ENCODE measurements at regions not wholly inside any gene's neighbourhood (a gene's known extent, or its start where the extent isn't known, plus 50 kb on each side); places are given as distances from the start of the nearest gene placed in this dataset.

- Mint-ChIP-seq H3K36me3 (no peaks in the 10 kb centered on the region), H3K27ac (no peak overlapping the region), H3K9me3 (ENCODE audit: low read depth) (no peaks in the 10 kb centered on the region), H3K4me1 (peaks cover 4% of the 10 kb centered on the region), H3K4me3 (no peak overlapping the region), H3K27me3 (peaks cover 26% of the 10 kb centered on the region)
- ATAC-seq = no peak
- no peak for DNase-seq
- CTCF ChIA-PET = interaction anchor here (0.6 to 1.5 kb wide), 2 partner anchors 16 to 327 kb away, joined by 3 to 5 read pairs; no protein-coding TSS in a partner anchor
These were observed 57.4 kb downstream of the IGLL1 start for GRCh38 chr22:23522623-23523251.

- peaks cover 4% of the 10 kb centered on the region for H3K4me1 Mint-ChIP-seq
- H3K9me3 Mint-ChIP-seq (ENCODE audit: low read depth) = no peaks in the 10 kb centered on the region
- peaks cover 26% of the 10 kb centered on the region for H3K27me3 Mint-ChIP-seq
- no peaks in the 10 kb centered on the region for H3K36me3 Mint-ChIP-seq
- peak; percentile 86 for ATAC-seq
- no peak overlapping the region for H3K27ac Mint-ChIP-seq
- CTCF ChIA-PET = no interaction called here
- H3K4me3 Mint-ChIP-seq = no peak overlapping the region
- peak; percentile 85 for DNase-seq
These were observed 58.5 kb downstream of the IGLL1 start for GRCh38 chr22:23521441-23522113.

DNA sequence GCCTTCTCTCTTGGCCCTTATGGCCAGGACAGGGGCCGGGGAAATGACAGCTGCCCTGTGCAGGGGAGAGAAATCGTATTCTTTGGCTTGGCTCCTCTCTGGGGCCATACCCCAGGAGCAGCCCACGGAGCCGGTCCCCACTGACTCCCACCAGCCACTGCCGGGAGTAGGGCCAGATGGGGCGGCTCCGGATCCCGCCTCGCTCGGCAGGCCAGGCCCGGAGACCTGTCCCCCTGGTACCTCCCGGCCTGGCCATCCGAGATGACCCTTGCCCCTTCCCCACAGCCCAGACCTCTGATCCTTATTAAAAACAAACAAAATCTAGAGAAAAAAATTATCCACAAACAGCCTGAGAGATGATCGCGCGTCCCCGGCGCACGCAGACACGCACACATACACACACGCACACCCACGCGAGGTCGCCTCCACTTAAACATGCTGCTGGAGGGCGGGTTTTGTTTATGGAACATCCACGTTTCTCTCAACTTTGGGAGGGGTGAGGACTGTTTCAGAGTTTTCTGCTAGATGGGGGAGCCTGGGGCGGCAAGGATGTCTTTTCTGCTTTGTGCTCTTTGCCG lies 59.1 kb downstream of the IGLL1 start:
- Mint-ChIP-seq H3K36me3 (no peaks in the 10 kb centered on the region), H3K27ac (no peak overlapping the region), H3K9me3 (ENCODE audit: low read depth) (no peaks in the 10 kb centered on the region), H3K27me3 (peaks cover 26% of the 10 kb centered on the region), H3K4me3 (no peak overlapping the region), H3K4me1 (peaks cover 4% of the 10 kb centered on the region)
- CTCF ChIA-PET = interaction anchor here (0.9 kb wide), 1 partner anchor 231 kb away, joined by 3 read pairs; no protein-coding TSS in a partner anchor
- ATAC-seq (no peak), DNase-seq (no peak)

DNA sequence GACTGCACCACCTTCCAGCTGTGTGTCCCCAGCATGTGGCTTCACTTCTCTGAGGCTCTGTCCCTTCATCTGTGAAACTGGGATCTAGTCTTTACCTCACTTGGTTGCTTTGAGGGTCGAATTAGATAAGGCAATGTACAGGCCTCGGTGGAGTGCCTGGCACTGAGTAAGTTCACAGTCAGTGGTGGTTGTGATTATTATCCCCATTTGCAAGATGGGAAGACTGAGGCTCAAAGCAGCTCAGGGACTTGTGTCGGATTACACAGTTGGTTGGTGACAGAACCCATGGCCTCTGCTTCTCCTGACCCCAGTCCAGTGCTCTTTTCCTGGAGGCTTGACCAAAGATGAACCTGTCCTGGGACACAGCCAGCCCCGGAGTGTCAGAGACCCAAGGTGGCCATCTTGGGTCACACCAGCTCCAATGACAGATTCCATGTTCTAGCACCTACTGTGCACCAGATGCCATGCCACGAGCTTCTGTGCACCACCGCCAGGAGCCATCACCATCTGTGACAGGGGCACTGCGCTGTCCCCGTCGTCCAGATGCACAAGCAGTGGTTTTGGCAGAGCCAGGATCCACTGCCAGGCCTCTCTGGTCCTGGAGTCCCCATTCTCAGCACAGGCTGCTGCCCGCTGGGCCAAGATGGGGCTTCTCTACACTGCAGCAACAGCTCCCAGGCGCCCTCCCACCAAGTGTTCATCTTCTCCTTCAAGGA lies 60.5 kb downstream of the IGLL1 start:
- CTCF ChIA-PET = interaction anchor here (0.9 to 1.3 kb wide), 2 partner anchors 68 to 229 kb away, joined by 3 read pairs; no protein-coding TSS in a partner anchor
- ATAC-seq (no peak), DNase-seq (no peak)
- Mint-ChIP-seq H3K36me3 (no peaks in the 10 kb centered on the region), H3K9me3 (ENCODE audit: low read depth) (no peaks in the 10 kb centered on the region), H3K4me3 (no peak overlapping the region), H3K4me1 (peaks cover 4% of the 10 kb centered on the region), H3K27ac (no peak overlapping the region), H3K27me3 (peaks cover 26% of the 10 kb centered on the region)

- peaks cover 18% of the 10 kb centered on the region for H3K27me3 Mint-ChIP-seq
- H3K36me3 Mint-ChIP-seq = no peaks in the 10 kb centered on the region
- CTCF ChIA-PET = no interaction called here
- no peak overlapping the region for H3K4me3 Mint-ChIP-seq
- DNase-seq (no peak), ATAC-seq (no peak)
- peaks cover 4% of the 10 kb centered on the region for H3K4me1 Mint-ChIP-seq
- no peak overlapping the region for H3K27ac Mint-ChIP-seq
- no peaks in the 10 kb centered on the region for H3K9me3 Mint-ChIP-seq (ENCODE audit: low read depth)
These were observed 61.5 kb downstream of the IGLL1 start for GRCh38 chr22:23518376-23519187.

- Mint-ChIP-seq H3K36me3 (no peaks in the 10 kb centered on the region), H3K4me1 (peaks cover 4% of the 10 kb centered on the region), H3K27me3 (peaks cover 13% of the 10 kb centered on the region), H3K4me3 (no peak overlapping the region), H3K27ac (no peak overlapping the region), H3K9me3 (ENCODE audit: low read depth) (no peaks in the 10 kb centered on the region)
- no peak for DNase-seq
- no peak for ATAC-seq
- CTCF ChIA-PET = no interaction called here
These were observed 62.2 kb downstream of the IGLL1 start for GRCh38 chr22:23517804-23518375.

DNA sequence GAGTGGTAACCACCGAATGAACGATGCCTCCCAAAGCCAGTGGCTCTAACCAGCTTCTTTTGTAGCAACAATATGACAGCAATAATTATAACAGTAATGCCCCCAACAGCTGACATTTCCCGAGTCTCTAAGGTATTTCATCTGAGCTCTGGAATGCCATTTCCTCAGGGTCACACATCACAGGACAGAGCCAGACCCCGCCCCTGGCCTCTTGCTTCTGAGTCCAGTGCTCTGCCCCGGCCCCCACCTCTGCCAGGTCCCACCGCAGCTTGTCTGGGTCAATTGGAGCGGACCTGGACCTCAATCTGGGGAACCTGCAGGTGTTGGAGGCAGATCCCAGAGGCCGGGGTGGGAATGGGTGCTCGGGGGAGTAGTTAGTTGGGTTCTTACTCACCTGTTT lies 63.8 kb downstream of the IGLL1 start:
- H3K27me3 Mint-ChIP-seq = peaks cover 11% of the 10 kb centered on the region
- no peak overlapping the region for H3K4me3 Mint-ChIP-seq
- CTCF ChIA-PET = interaction anchor here (0.7 kb wide), 1 partner anchor 25 kb away, joined by 3 read pairs; no protein-coding TSS in a partner anchor
- no peak overlapping the region for H3K27ac Mint-ChIP-seq
- H3K9me3 Mint-ChIP-seq (ENCODE audit: low read depth) = no peaks in the 10 kb centered on the region
- ATAC-seq (no peak), DNase-seq (no peak)
- no peaks in the 10 kb centered on the region for H3K36me3 Mint-ChIP-seq
- peaks cover 4% of the 10 kb centered on the region for H3K4me1 Mint-ChIP-seq

DNA sequence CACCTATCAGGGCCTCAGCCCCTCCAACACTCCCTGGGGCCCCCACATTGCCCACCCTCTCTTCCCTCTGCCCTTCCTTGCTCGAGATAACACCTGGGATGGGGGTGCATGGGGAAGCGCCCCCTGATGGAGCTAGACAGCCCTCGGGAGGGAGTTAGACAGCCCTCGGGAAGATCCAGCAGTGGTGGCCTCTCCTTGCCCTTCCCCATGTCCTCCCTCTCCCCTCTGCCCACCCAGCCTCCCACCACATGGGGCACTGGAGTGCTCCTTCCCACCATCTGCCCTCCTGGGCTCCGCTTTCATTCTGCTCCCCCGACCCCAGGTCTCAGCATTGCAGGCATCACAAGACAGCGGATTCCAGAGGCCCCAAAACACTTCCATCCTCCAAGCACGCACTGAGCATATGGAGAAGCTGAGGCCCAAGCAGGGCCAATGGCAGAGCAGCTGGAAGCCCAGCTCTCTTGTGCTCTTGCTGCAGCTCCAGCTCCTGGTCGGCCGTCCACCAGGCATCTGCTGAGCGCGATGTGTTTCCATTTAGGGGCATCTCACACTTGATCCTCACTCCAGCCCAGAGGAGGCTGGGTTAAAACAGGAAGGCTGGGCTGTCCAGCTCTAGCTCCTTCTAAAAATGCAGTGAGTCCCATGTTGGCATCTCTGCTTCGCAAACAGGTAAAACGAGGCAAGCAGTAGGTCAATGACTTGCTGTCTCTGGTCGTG lies 65.6 kb downstream of the IGLL1 start:
- CTCF ChIA-PET = no interaction called here
- DNase-seq (no peak), ATAC-seq (no peak)
- H3K4me3 Mint-ChIP-seq = no peak overlapping the region
- H3K36me3 Mint-ChIP-seq = no peaks in the 10 kb centered on the region
- no peaks in the 10 kb centered on the region for H3K4me1 Mint-ChIP-seq
- H3K9me3 Mint-ChIP-seq (ENCODE audit: low read depth) = no peaks in the 10 kb centered on the region
- H3K27me3 Mint-ChIP-seq = peaks cover 3% of the 10 kb centered on the region
- H3K27ac Mint-ChIP-seq = no peak overlapping the region

DNA sequence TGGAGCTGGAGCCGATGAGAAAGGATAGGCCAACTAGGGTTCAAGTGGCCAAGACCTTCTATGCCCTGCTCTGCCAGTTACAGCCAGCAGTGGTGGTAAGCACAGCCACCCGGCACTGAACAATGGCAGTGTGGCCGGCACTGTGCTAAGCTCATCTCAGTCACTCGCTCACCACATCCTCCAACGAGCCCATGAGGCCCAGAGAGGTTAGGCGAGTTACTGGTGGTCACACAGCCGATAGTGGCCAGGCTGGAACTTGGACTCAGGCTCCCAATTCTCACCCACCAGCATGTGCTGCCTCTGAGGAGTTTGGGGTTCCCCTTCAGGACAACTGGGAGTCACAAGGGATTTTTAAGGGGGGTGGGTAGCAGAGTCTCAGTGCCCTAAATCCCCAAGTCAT lies 66.4 kb downstream of the IGLL1 start:
- H3K4me3 Mint-ChIP-seq = no peak overlapping the region
- DNase-seq (no peak), ATAC-seq (no peak)
- no peaks in the 10 kb centered on the region for H3K4me1 Mint-ChIP-seq
- no peaks in the 10 kb centered on the region for H3K36me3 Mint-ChIP-seq
- CTCF ChIA-PET = no interaction called here
- H3K27ac Mint-ChIP-seq = no peak overlapping the region
- no peaks in the 10 kb centered on the region for H3K9me3 Mint-ChIP-seq (ENCODE audit: low read depth)
- peaks cover 2% of the 10 kb centered on the region for H3K27me3 Mint-ChIP-seq

DNA sequence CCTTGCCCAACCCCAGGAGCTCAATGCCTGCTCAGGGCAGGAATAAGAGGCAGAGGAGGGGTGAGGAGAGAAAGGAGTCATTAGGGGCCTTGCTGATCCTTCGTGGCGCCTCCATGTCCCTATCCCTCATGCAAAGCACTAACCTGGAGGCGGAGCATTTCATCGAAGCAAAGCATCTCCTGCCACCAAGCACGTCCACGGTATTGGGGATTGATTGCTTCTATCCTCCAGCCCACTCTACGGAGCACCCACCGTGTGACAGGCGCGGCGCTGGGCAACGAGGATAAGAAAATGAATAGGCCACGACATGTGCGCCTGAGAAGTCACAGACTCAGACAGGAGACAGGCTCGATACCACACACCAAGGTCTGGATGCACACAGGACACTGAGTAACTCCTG lies 67.0 kb downstream of the IGLL1 start:
- Mint-ChIP-seq H3K27me3 (no peaks in the 10 kb centered on the region), H3K9me3 (ENCODE audit: low read depth) (no peaks in the 10 kb centered on the region), H3K4me1 (no peaks in the 10 kb centered on the region), H3K4me3 (no peak overlapping the region), H3K27ac (no peak overlapping the region), H3K36me3 (no peaks in the 10 kb centered on the region)
- ATAC-seq (no peak), DNase-seq (no peak)
- CTCF ChIA-PET = no interaction called here

DNA sequence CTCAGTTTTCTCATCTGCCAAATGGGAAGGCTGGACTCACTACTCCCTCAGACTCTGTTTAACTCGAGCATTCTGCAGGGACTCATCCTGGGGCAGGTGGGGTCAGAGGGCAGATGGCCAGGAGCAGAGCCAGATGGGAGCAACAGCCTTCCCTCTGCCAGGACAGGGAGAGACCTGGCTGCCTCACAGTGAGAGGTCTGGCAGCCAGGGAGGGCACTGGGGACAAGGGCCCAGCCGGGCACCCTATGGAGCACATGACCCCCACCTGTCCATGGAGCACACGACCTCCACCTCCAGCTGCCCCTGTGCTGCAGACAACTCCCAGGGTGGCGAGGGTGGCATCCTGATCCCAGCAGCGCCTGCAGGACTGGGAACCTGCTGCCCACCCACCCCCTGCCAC lies 67.4 kb downstream of the IGLL1 start:
- Mint-ChIP-seq H3K27ac (no peak overlapping the region), H3K27me3 (no peaks in the 10 kb centered on the region), H3K4me3 (no peak overlapping the region), H3K36me3 (no peaks in the 10 kb centered on the region), H3K4me1 (no peaks in the 10 kb centered on the region), H3K9me3 (ENCODE audit: low read depth) (no peaks in the 10 kb centered on the region)
- no peak for DNase-seq
- CTCF ChIA-PET = no interaction called here
- ATAC-seq = no peak

DNA sequence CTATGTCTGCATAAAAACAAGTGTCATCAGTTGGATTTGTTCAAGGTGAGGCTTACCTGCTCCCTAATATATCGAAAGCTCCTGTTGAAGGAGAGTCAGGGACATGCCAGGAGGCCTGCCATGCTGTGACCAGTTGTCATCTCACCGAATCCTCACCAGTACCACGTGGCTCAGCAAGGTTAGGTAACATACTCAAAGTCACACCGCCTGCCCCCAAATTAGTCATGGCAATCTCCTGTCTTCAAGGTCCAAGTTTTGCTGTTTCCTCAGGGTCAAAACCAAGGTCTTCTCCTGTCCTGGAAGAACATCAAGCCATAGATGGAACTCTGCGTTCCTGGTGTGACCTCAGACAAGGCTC lies 67.8 kb downstream of the IGLL1 start:
- Mint-ChIP-seq H3K9me3 (ENCODE audit: low read depth) (no peaks in the 10 kb centered on the region), H3K36me3 (no peaks in the 10 kb centered on the region), H3K4me3 (no peak overlapping the region), H3K27me3 (no peaks in the 10 kb centered on the region), H3K27ac (no peak overlapping the region), H3K4me1 (no peaks in the 10 kb centered on the region)
- DNase-seq (no peak), ATAC-seq (no peak)
- CTCF ChIA-PET = no interaction called here
